SU-DHL-6 (cell line): ENCODE measurements at regions not wholly inside any gene's neighbourhood (a gene's known extent, or its start where the extent isn't known, plus 50 kb on each side); places are given as distances from the start of the nearest gene placed in this dataset.
A peak's percentile ranks its signal among the peaks of the same experiment; 100 is the strongest.

Experiments
- H2AFZ ChIP-seq: fragments of 200-600 bp; sonication (generic); 2 replicates; pipeline ENCODE4 v1.6.1; 2014; ENCODE audit warnings: low read depth, mild to moderate bottlenecking, moderate library complexity, mixed read lengths, antibody characterized with exemption, low read length; ENCODE audit not compliant: severe bottlenecking
- H3F3A ChIP-seq: fragments of 200-600 bp; shearing (Covaris generic); 2 replicates; pipeline ENCODE4 v1.6.0; 2016; ENCODE audit warnings: antibody characterized with exemption, mild to moderate bottlenecking; ENCODE audit not compliant: insufficient read depth
- H3K27ac ChIP-seq: fragments of 200-600 bp; sonication (generic); 2 replicates; pipeline ENCODE4 v1.5.1; 2016; ENCODE audit warnings: low read depth, mild to moderate bottlenecking, low read length, moderate library complexity, mixed read lengths
- H3K27me3 ChIP-seq: fragments of 200-600 bp; sonication (generic), shearing (Covaris generic); 2 replicates; pipeline ENCODE4 v1.6.0; 2014; ENCODE audit warnings: mild to moderate bottlenecking, low read length
- H3K36me3 ChIP-seq: fragments of 200-600 bp; sonication (generic); 2 replicates; pipeline ENCODE4 v1.6.1; 2014; ENCODE audit warnings: mild to moderate bottlenecking, low read length, mixed read lengths
- H3K4me2 ChIP-seq: fragments of 300-600, 200-600 bp; shearing (Covaris generic), sonication (generic); 2 replicates; pipeline ENCODE4 v1.6.0; 2014; ENCODE audit warnings: low read length, low read depth, mild to moderate bottlenecking; ENCODE audit not compliant: poor library complexity, severe bottlenecking
- H3K4me3 ChIP-seq: fragments of 200-600 bp; sonication (generic); 2 replicates; pipeline ENCODE4 v1.5.1; 2014; ENCODE audit warnings: antibody characterized with exemption, low read length, mild to moderate bottlenecking, mixed read lengths; ENCODE audit not compliant: insufficient read depth, poor library complexity, severe bottlenecking
- H3K79me2 ChIP-seq: fragments of 200-600 bp; sonication (generic); 2 replicates; pipeline ENCODE4 v1.6.1; 2014; ENCODE audit warnings: mild to moderate bottlenecking, low read length, moderate library complexity; ENCODE audit not compliant: insufficient read depth
- H3K9ac ChIP-seq: fragments of 200-600 bp; sonication (generic); 2 replicates; pipeline ENCODE4 v1.7.0; 2014; ENCODE audit warnings: mild to moderate bottlenecking, low read length
- H3K9me2 ChIP-seq: fragments of 200-600 bp; sonication (generic); replicated peaks from 2 replicates; pipeline ENCODE4 v1.6.1; 2014; ENCODE audit warnings: low read length; ENCODE audit not compliant: insufficient read depth
- H3K9me3 ChIP-seq: fragments of 200-600 bp; sonication (generic); 2 replicates; pipeline ENCODE4 v1.6.1; 2014; ENCODE audit warnings: low read length, mixed read lengths; ENCODE audit not compliant: insufficient read depth
- H4K20me1 ChIP-seq: fragments of 200-600 bp; sonication (generic); 2 replicates; pipeline ENCODE4 v1.6.1; 2014; ENCODE audit warnings: low read depth, mild to moderate bottlenecking, antibody characterized with exemption, low read length, moderate library complexity, mixed read lengths
- EZH2phosphoT487 ChIP-seq: fragments of 200-600 bp; sonication (generic), shearing (Covaris generic); conservative IDR thresholded peaks from 2 replicates; pipeline ENCODE4 v1.6.1; 2018; ENCODE audit warnings: mild to moderate bottlenecking, antibody characterized with exemption, low read length, moderate library complexity, mixed read lengths
- TF ChIP-seq, protein P1 (sequence below): fragments of 200-600 bp; sonication (generic); IDR thresholded peaks from one replicate; pipeline ENCODE4 v1.5.1; 2017; ENCODE audit warnings: antibody characterized with exemption, mild to moderate bottlenecking, low read length, moderate library complexity; ENCODE audit not compliant: insufficient read depth, poor library complexity, severe bottlenecking

DNA sequence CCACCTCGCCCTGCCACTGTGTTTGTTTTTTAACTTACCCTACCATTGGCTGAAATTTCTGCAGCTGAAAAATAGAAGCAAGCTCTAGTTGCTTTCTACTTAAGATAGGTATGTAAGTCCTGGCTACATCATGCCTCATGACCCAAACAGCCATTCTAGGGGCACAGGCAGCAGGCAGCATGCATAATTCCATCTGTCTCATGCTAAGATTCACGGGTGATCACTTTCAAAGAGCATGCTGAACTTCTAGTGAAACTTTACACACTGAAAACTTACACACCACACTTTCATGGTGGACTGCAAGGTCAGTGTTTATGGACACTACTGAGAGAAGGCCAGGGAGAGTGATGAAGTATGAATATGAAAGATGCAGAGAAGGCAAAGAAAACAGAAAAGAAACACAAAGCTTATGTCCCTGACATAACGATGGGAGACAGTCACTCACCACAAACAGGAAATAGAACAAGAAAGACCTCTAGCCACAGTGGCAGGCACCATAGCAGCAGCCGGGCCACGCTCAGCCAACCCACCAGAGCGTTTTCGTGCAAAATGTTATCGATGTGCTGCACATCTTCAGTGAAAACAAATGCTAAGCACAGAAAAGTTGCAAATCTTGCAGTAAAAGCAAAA, 102.3 kb upstream of the TIAM1 start:
- no peak for TF ChIP-seq EZH2phosphoT487
- TF ChIP-seq, protein P1, sequence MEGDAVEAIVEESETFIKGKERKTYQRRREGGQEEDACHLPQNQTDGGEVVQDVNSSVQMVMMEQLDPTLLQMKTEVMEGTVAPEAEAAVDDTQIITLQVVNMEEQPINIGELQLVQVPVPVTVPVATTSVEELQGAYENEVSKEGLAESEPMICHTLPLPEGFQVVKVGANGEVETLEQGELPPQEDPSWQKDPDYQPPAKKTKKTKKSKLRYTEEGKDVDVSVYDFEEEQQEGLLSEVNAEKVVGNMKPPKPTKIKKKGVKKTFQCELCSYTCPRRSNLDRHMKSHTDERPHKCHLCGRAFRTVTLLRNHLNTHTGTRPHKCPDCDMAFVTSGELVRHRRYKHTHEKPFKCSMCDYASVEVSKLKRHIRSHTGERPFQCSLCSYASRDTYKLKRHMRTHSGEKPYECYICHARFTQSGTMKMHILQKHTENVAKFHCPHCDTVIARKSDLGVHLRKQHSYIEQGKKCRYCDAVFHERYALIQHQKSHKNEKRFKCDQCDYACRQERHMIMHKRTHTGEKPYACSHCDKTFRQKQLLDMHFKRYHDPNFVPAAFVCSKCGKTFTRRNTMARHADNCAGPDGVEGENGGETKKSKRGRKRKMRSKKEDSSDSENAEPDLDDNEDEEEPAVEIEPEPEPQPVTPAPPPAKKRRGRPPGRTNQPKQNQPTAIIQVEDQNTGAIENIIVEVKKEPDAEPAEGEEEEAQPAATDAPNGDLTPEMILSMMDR = no peak
- Histone ChIP-seq H3K9me3 (peaks cover 8% of the 10 kb centered on the region; the same call in 1 of the 2 replicates), H3K4me3 (no peak overlapping the region), H3K79me2 (no peaks in the 10 kb centered on the region), H3K4me2 (peak overlapping the region; percentile 22), H2AFZ (no peak overlapping the region), H3K27me3 (no peaks in the 10 kb centered on the region), H3F3A (no peaks in the 10 kb centered on the region), H3K27ac (peak overlapping the region; percentile 39), H3K9ac (peak overlapping the region; percentile 4; the same call in 1 of the 2 replicates), H3K9me2 (no peaks in the 10 kb centered on the region), H3K36me3 (no peaks in the 10 kb centered on the region; the same call in 1 of the 2 replicates), H4K20me1 (no peaks in the 10 kb centered on the region)

DNA sequence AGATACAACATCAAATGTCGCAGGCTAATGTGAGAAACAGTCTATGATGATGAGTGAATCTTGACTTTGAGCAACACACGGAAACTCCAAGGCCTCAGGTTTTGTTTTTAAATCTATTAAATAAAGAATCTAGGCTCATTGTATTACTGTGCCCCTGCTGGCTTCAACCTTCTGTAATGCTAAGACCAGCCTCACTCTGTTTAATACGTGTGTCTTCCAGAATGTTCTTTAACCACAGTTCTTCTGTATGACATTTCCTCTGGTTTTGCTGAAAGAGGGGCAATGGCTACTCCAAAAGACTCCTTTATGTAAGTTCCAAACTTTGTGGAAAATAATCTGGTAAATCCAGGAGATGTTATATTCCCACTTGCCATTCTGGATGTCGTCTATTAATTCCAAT, 101.1 kb upstream of the TIAM1 start:
- no peak overlapping the region for H3K9ac ChIP-seq
- H3K9me3 ChIP-seq = peaks cover 14% of the 10 kb centered on the region; the same call in 1 of the 2 replicates
- H2AFZ ChIP-seq = no peak overlapping the region
- no peaks in the 10 kb centered on the region for H3K9me2 ChIP-seq
- 0 out of 2 replicates have a peak, but pooled peaks cover 2% of the 10 kb centered on the region for H3K79me2 ChIP-seq
- H4K20me1 ChIP-seq = no peaks in the 10 kb centered on the region
- TF ChIP-seq, protein P1 = no peak
- no peak for TF ChIP-seq EZH2phosphoT487
- H3K36me3 ChIP-seq = peaks cover 4% of the 10 kb centered on the region; the same call in 1 of the 2 replicates
- no peak overlapping the region for H3K27ac ChIP-seq
- no peaks in the 10 kb centered on the region for H3K27me3 ChIP-seq
- no peak overlapping the region for H3K4me2 ChIP-seq
- H3F3A ChIP-seq = no peaks in the 10 kb centered on the region
- no peak overlapping the region for H3K4me3 ChIP-seq

DNA sequence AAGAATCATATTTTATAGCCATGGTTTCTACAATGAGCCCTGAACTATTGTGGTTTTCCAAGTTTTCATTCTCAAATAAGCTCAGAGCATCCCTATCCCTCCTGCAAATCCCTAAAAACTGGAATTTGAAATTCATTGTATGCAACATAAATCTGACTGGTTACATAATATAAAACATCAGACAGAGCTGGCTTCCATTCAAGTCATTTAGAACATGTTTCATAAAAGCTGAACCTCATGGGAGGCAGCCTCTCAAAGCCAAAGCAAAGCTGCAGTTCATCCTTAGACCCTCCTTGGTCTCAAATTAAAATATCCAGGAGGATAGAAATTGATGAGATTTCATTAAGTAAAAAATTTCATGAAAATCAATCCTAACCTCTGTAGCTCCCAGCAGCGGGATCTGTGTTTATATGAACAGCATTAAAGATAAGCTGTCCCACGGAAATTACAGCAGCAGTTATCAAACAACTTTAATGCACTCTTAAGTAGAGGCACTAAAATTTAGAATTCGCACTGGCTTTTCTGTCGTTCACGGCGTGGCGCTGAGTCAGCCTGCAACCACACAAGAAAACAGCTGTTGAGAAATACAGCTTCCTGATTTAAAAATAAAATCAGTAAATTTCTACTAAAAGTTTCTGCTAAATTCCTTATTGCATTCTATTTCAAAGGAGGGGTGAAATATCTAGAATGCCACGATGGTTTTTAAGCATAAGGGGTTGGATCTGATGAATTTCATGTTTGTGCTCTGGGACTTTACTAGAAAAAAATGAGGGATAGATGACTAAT, 99.9 kb upstream of the TIAM1 start:
- Histone ChIP-seq H3K4me3 (no peak overlapping the region), H3K36me3 (peaks cover 4% of the 10 kb centered on the region; the same call in 1 of the 2 replicates), H2AFZ (no peak overlapping the region)

More for the DNA sequence above, 99.9 kb upstream of the TIAM1 start:
- Histone ChIP-seq H3K4me2 (no peak overlapping the region), H3K9ac (no peak overlapping the region), H3K27ac (no peak overlapping the region), H3K27me3 (no peaks in the 10 kb centered on the region), H3K9me2 (no peaks in the 10 kb centered on the region), H3K9me3 (peaks cover 14% of the 10 kb centered on the region; the same call in 1 of the 2 replicates), H3F3A (no peaks in the 10 kb centered on the region), H3K79me2 (0 out of 2 replicates have a peak, but pooled peaks cover 4% of the 10 kb centered on the region), H4K20me1 (no peaks in the 10 kb centered on the region)
- TF ChIP-seq, protein P1 = no peak
- TF ChIP-seq EZH2phosphoT487 = no peak
